HUES6 (cell line): ENCODE measurements at regions not wholly inside any gene's neighbourhood (a gene's known extent, or its start where the extent isn't known, plus 50 kb on each side); places are given as distances from the start of the nearest gene placed in this dataset.
"Not testable (repeated sequence)": the region's sequence is repeated elsewhere in the genome, so short reads cannot be mapped to it uniquely, and the experiment has no call there.

Experiments
- H3K27ac ChIP-seq: 2 replicates; pipeline ENCODE4 v1.7.0; 2013; ENCODE audit warnings: low read depth, mild to moderate bottlenecking, low read length, inconsistent platforms
- H3K27me3 ChIP-seq: 2 replicates; pipeline ENCODE4 v1.6.1; 2013; ENCODE audit warnings: low read length; ENCODE audit not compliant: control insufficient read depth, insufficient read depth
- H3K36me3 ChIP-seq: 2 replicates; pipeline ENCODE4 v1.6.1; 2013; ENCODE audit warnings: low read length; ENCODE audit not compliant: control insufficient read depth, insufficient read depth
- H3K4me1 ChIP-seq: 2 replicates; pipeline ENCODE4 v1.6.1; 2013; ENCODE audit warnings: low read length; ENCODE audit not compliant: control insufficient read depth, insufficient read depth
- H3K4me3 ChIP-seq: 2 replicates; pipeline ENCODE4 v1.5.1; 2013; ENCODE audit warnings: low read depth, low read length
- H3K9ac ChIP-seq: one replicate; pipeline ENCODE4 v1.6.1; 2013; ENCODE audit warnings: mild to moderate bottlenecking, low read length
- H3K9me3 ChIP-seq: 2 replicates; pipeline ENCODE4 v1.6.1; 2013; ENCODE audit warnings: low read depth, low read length; ENCODE audit not compliant: control insufficient read depth, insufficient read depth

DNA sequence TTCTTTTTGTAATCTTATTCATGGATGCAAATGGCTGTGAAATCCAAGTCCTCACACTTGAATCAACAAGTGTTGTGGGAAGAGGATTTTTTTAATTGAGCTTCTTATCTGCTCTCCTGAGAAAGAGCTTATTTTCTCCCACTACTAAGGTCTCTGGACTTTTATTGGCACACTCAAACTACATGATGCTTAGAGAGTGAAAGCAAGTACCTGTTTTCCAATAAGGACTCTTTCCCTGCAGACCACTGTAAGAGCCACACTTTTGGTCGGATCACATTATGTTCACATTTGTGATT, 546.4 kb upstream of the ARRDC3 start:
- no peak overlapping the region for H3K4me3 ChIP-seq
- H3K36me3 ChIP-seq, result no peaks in the 10 kb centered on the region
- no peak overlapping the region for H3K9ac ChIP-seq
- H3K27ac ChIP-seq, result no peak overlapping the region
- peaks cover 4% of the 10 kb centered on the region; the same call in 1 of the 2 replicates for H3K4me1 ChIP-seq
- H3K9me3 ChIP-seq, result no peaks in the 10 kb centered on the region
- H3K27me3 ChIP-seq, result no peaks in the 10 kb centered on the region

DNA sequence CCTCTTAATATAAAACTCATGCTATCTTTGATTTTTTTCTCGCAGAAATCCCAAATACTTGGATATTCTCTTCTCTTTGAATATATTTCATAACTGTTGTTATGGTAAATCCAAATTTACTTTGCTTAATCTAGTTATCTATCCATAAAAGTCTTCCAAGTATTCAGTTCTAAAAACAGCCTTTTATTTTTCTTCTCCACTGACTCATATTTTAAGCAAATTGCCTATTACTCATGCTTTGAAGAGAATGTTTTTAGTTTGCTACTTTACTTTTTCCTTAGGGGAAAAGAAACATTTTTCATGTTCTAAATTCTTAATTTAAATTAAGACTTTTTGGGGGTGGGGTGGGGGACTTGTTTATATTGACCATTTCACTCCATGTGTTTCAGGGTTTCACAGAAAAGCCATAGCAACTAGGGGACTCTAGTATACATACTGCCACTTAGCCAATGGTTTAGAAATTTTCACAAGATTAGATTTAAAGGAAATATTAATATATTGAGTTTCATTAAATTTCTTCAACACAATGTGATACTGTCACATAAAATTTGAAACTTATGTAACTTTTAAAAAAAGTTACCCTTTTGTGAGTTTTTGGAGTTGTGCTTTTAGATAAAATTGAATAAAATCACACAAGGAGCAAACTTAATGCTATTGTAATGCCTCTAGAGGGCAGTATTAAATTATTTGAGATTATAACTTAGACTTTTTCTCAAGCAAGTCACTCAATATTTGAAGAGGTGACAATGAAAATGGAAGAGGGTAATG, 545.8 kb upstream of the ARRDC3 start:
- Histone ChIP-seq H3K36me3 (no peaks in the 10 kb centered on the region), H3K9ac (no peak overlapping the region), H3K9me3 (no peaks in the 10 kb centered on the region), H3K27ac (no peak overlapping the region), H3K4me1 (peaks cover 4% of the 10 kb centered on the region; the same call in 1 of the 2 replicates), H3K4me3 (no peak overlapping the region), H3K27me3 (no peaks in the 10 kb centered on the region)

- Histone ChIP-seq H3K9ac (no peak overlapping the region), H3K36me3 (no peaks in the 10 kb centered on the region), H3K9me3 (no peaks in the 10 kb centered on the region), H3K4me1 (peaks cover 4% of the 10 kb centered on the region; the same call in 1 of the 2 replicates), H3K4me3 (no peak overlapping the region), H3K27me3 (no peaks in the 10 kb centered on the region), H3K27ac (no peak overlapping the region)
Measured at GRCh38 chr5:91927439-91927838, 544.3 kb upstream of the ARRDC3 start.

DNA sequence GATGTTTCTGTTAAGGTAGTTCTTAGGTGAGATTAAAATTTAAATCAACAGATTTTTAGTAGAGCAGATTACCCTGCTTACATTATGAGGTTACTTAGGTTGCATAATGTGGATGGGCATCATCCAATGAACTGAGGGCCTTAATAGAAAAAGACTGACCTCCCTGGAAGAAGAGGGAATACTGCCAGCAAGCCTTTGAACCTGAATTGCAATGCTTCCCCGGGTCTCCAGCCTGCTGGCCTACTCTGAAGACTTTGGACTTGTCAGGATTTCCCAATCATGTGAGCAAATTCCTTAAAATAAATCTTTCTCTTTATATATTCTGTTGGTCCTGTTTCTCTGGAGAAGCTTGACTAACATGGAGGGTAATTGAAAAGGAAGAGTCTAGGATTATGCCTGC, 542.1 kb upstream of the ARRDC3 start:
- Histone ChIP-seq H3K9ac (no peak overlapping the region), H3K27me3 (no peaks in the 10 kb centered on the region), H3K9me3 (no peaks in the 10 kb centered on the region), H3K4me1 (peaks cover 4% of the 10 kb centered on the region; the same call in 1 of the 2 replicates), H3K4me3 (no peak overlapping the region), H3K27ac (no peak overlapping the region), H3K36me3 (no peaks in the 10 kb centered on the region)

GRCh38 chr5:91917037-91917814, 534.1 kb upstream of the ARRDC3 start:
- not testable (repeated sequence) for H3K9me3 ChIP-seq, H3K9ac ChIP-seq, H3K27me3 ChIP-seq, H3K27ac ChIP-seq, H3K4me3 ChIP-seq, H3K4me1 ChIP-seq, H3K36me3 ChIP-seq

DNA sequence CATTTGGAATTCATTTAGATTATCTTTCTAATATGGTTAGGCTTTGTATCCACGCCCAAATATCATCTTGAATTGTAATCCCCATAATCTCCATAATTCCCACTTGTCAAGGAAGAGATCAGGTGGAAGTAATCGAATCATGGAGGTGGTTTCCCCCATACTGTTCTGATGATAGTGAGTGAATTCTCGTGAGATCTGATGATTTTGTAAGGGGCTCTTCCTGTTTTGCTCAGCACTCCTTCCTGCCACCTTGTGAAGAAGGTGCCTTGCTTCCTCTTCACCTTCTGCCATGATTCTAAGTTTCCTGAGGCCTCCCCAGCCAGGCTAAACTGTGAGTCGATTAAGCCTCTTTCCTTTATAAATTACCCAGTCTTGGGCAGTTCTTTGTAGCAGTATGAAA, 527.5 kb upstream of the ARRDC3 start:
- H3K36me3 ChIP-seq, result no peaks in the 10 kb centered on the region
- no peaks in the 10 kb centered on the region for H3K4me1 ChIP-seq
- H3K4me3 ChIP-seq, result no peak overlapping the region
- no peak overlapping the region for H3K27ac ChIP-seq
- no peaks in the 10 kb centered on the region for H3K9me3 ChIP-seq
- no peak overlapping the region for H3K9ac ChIP-seq
- no peaks in the 10 kb centered on the region for H3K27me3 ChIP-seq

DNA sequence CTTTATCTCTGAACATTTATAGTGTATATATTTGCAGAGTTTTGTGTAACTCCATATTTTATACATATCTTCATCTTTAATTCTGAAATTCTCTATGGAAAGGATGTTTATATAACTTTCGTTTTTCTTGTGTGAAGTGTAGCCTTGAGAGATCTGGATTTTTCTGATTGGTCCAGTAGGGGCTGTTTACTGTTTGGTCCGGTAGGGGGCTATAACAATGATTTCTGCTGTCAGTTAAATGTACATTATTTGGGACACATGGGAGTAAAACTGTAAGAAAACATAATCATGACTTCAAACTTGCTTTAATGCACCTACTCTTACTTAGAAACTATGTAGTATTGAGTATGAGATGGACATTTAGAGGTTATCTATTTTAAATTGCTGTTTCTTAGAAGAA, 527.1 kb upstream of the ARRDC3 start:
- H3K4me1 ChIP-seq, result no peaks in the 10 kb centered on the region
- no peak overlapping the region for H3K27ac ChIP-seq
- H3K9me3 ChIP-seq, result no peaks in the 10 kb centered on the region
- H3K4me3 ChIP-seq, result no peak overlapping the region
- H3K9ac ChIP-seq, result no peak overlapping the region
- H3K27me3 ChIP-seq, result no peaks in the 10 kb centered on the region
- no peaks in the 10 kb centered on the region for H3K36me3 ChIP-seq

- no peaks in the 10 kb centered on the region for H3K36me3 ChIP-seq
- H3K27ac ChIP-seq, result no peak overlapping the region
- no peaks in the 10 kb centered on the region for H3K27me3 ChIP-seq
- no peak overlapping the region for H3K4me3 ChIP-seq
- no peaks in the 10 kb centered on the region for H3K9me3 ChIP-seq
- peaks cover 2% of the 10 kb centered on the region; the same call in 1 of the 2 replicates for H3K4me1 ChIP-seq
- no peak overlapping the region for H3K9ac ChIP-seq
Measured at GRCh38 chr5:91906494-91906893, 523.4 kb upstream of the ARRDC3 start.

GRCh38 chr5:91906027-91906426, 522.9 kb upstream of the ARRDC3 start:
- Histone ChIP-seq H3K4me3 (no peak overlapping the region), H3K9me3 (no peaks in the 10 kb centered on the region), H3K9ac (no peak overlapping the region), H3K36me3 (no peaks in the 10 kb centered on the region), H3K27ac (no peak overlapping the region), H3K27me3 (no peaks in the 10 kb centered on the region), H3K4me1 (peaks cover 2% of the 10 kb centered on the region; the same call in 1 of the 2 replicates)

DNA sequence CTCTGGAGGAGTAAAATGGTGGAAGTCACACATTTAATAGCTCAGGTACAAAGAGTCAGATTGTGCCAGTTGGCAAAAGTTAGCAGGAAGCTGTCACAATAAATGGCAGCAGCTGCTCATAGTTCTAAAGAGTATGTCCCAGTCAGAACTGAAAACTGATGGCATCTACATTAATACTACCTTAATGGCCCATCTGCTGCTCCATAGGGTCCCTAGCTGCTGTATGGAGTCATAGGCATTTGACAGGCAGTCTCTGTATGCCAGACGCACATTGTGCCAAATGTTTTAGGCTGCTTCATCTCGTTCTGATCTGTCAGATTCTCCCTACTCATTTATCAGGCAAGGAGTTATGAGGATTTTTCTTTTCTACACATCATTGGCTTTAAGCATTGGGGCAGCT, 515.8 kb upstream of the ARRDC3 start:
- peaks cover 2% of the 10 kb centered on the region; the same call in 1 of the 2 replicates for H3K4me1 ChIP-seq
- no peak overlapping the region for H3K4me3 ChIP-seq
- no peaks in the 10 kb centered on the region for H3K27me3 ChIP-seq
- no peak overlapping the region for H3K27ac ChIP-seq
- no peak overlapping the region for H3K9ac ChIP-seq
- H3K9me3 ChIP-seq, result no peaks in the 10 kb centered on the region
- H3K36me3 ChIP-seq, result no peaks in the 10 kb centered on the region

DNA sequence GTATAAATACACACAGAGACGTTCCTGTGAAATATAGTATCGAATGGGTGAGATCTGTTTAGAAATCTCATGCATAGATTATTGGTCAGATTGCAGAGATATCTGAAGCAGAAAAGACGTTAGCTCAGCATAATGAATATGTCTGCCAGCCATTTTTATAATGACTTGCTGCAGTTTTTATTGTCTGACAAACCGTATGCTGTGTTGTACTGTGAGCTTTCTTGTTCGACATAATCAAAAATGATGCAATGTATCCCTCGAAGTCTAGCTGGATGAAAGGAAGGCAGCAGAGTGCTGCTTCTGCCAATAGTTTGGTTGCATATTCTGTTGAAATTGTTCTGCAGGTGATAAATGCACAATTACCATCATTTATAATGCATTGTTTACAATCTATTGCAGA, 514.9 kb upstream of the ARRDC3 start:
- Histone ChIP-seq H3K36me3 (no peaks in the 10 kb centered on the region), H3K27me3 (no peaks in the 10 kb centered on the region), H3K27ac (no peak overlapping the region), H3K9ac (no peak overlapping the region), H3K9me3 (no peaks in the 10 kb centered on the region), H3K4me3 (no peak overlapping the region), H3K4me1 (no peaks in the 10 kb centered on the region)
